ENCODE measurements at regions not wholly inside any gene's neighbourhood (a gene's known extent, or its start where the extent isn't known, plus 50 kb on each side); places are given as distances from the start of the nearest gene placed in this dataset.

DNA sequence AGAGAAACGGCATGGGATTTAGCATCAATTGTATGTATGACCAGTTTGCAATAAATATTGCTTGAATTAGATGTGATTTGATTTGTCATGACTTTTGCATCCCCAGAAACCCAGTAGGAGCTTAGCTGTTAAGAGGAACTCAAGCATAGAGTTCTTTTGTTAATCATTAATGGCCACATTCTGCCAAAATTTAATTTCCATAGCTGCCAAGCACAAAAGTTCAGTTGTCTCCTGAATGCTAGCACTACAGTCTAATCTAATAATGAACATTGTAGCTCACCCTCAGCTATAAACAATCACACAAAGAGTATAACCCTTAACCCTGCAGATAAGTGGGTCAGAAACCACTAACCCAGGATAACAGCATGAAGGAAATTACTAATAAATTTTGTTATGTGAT lies 169.8 kb upstream of the GRAMD2B start:
- ChIA-PET RAD21 (ENCODE audit: unreplicated experiment) (no interaction called here), CTCF (no interaction called here), SMC1A (ENCODE audit: uncharacterized antibody, unreplicated experiment) (no interaction called here), POLR2A (interaction anchor here (0.6 kb wide), 1 partner anchor 370 kb away, joined by 5 read pairs; no protein-coding TSS in a partner anchor)
- FAIRE-seq (no peak), DNase-seq (ENCODE audit: low read depth, low spot score) (no peak), ATAC-seq (no peak)
- Histone ChIP-seq H2AFZ (ENCODE audit: control insufficient read depth, low read depth, low read length) (no peak overlapping the region), H3K4me3 (no peak overlapping the region), H3K9me3 (replicated peaks; ENCODE audit: control insufficient read depth, insufficient read depth, low read length) (no peaks in the 10 kb centered on the region; the same call in 2 of the 3 replicates), H4K20me1 (ENCODE audit: control insufficient read depth, insufficient read depth) (no peaks in the 10 kb centered on the region), H3K36me3 (ENCODE audit: control insufficient read depth in 2 of 2, insufficient read depth in 2 of 2, low read length in 1 of 2) (no peaks in the 10 kb centered on the region), H3K9ac (ENCODE audit: control insufficient read depth, insufficient read depth, low read length) (no peak overlapping the region), H3K4me1 (ENCODE audit: control insufficient read depth, insufficient read depth, low read length) (no peaks in the 10 kb centered on the region), H3K79me2 (ENCODE audit: control insufficient read depth, insufficient read depth, low read length) (no peaks in the 10 kb centered on the region), H3K4me2 (ENCODE audit: control insufficient read depth, insufficient read depth) (no peak overlapping the region), H3K27ac (ENCODE audit: control insufficient read depth, insufficient read depth) (no peak overlapping the region), H3K27me3 (replicated peaks in 1 of 2; ENCODE audit: control insufficient read depth in 2 of 2, insufficient read depth in 2 of 2, low read length in 1 of 2) (no peaks in the 10 kb centered on the region)
- no peak for TF ChIP-seq CREM (IDR thresholded peaks at IDR 0.05; ENCODE audit: low read depth)
- no peak for TF ChIP-seq RELA (IDR thresholded peaks at IDR 0.05; ENCODE audit: borderline replicate concordance, partially characterized antibody)
- no peak for TF ChIP-seq CREB1 (IDR thresholded peaks at IDR 0.05; ENCODE audit: low read depth)
- TF ChIP-seq, protein P1, sequence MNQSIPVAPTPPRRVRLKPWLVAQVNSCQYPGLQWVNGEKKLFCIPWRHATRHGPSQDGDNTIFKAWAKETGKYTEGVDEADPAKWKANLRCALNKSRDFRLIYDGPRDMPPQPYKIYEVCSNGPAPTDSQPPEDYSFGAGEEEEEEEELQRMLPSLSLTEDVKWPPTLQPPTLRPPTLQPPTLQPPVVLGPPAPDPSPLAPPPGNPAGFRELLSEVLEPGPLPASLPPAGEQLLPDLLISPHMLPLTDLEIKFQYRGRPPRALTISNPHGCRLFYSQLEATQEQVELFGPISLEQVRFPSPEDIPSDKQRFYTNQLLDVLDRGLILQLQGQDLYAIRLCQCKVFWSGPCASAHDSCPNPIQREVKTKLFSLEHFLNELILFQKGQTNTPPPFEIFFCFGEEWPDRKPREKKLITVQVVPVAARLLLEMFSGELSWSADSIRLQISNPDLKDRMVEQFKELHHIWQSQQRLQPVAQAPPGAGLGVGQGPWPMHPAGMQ (IDR thresholded peaks at IDR 0.05; ENCODE audit: borderline replicate concordance) = no peak
- TF ChIP-seq BMI1 (IDR thresholded peaks at IDR 0.05; ENCODE audit: borderline replicate concordance) = no peak
- TF ChIP-seq KDM1A (IDR thresholded peaks at IDR 0.05; ENCODE audit: borderline replicate concordance) = no peak
- TF ChIP-seq NBN (IDR thresholded peaks at IDR 0.05) = no peak
- TF ChIP-seq, protein P2, sequence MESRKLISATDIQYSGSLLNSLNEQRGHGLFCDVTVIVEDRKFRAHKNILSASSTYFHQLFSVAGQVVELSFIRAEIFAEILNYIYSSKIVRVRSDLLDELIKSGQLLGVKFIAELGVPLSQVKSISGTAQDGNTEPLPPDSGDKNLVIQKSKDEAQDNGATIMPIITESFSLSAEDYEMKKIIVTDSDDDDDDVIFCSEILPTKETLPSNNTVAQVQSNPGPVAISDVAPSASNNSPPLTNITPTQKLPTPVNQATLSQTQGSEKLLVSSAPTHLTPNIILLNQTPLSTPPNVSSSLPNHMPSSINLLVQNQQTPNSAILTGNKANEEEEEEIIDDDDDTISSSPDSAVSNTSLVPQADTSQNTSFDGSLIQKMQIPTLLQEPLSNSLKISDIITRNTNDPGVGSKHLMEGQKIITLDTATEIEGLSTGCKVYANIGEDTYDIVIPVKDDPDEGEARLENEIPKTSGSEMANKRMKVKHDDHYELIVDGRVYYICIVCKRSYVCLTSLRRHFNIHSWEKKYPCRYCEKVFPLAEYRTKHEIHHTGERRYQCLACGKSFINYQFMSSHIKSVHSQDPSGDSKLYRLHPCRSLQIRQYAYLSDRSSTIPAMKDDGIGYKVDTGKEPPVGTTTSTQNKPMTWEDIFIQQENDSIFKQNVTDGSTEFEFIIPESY (IDR thresholded peaks at IDR 0.05) = no peak
- no peak for TF ChIP-seq MYC (IDR thresholded peaks at IDR 0.05; ENCODE audit: insufficient read depth, insufficient read length, insufficient replicate concordance, low read length, severe bottlenecking)
- TF ChIP-seq, protein P3, sequence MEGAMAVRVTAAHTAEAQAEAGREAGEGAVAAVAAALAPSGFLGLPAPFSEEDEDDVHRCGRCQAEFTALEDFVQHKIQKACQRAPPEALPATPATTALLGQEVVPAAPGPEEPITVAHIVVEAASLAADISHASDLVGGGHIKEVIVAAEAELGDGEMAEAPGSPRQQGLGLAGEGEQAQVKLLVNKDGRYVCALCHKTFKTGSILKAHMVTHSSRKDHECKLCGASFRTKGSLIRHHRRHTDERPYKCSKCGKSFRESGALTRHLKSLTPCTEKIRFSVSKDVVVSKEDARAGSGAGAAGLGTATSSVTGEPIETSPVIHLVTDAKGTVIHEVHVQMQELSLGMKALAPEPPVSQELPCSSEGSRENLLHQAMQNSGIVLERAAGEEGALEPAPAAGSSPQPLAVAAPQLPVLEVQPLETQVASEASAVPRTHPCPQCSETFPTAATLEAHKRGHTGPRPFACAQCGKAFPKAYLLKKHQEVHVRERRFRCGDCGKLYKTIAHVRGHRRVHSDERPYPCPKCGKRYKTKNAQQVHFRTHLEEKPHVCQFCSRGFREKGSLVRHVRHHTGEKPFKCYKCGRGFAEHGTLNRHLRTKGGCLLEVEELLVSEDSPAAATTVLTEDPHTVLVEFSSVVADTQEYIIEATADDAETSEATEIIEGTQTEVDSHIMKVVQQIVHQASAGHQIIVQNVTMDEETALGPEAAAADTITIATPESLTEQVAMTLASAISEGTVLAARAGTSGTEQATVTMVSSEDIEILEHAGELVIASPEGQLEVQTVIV (IDR thresholded peaks at IDR 0.05; ENCODE audit: borderline replicate concordance, partially characterized antibody) = no peak
- TF ChIP-seq ESRRA (IDR thresholded peaks at IDR 0.05; ENCODE audit: low read length) = no peak
- no peak for TF ChIP-seq RB1 (IDR thresholded peaks at IDR 0.05; ENCODE audit: borderline replicate concordance)
- TF ChIP-seq NFXL1 (IDR thresholded peaks at IDR 0.05; ENCODE audit: borderline replicate concordance) = no peak
- no peak for TF ChIP-seq MYB (IDR thresholded peaks at IDR 0.05; ENCODE audit: borderline replicate concordance, low read depth, low read length)
- no peak for TF ChIP-seq MTA3 (IDR thresholded peaks at IDR 0.05; ENCODE audit: borderline replicate concordance, low read length)
- no peak for TF ChIP-seq BHLHE40 (IDR thresholded peaks at IDR 0.05; ENCODE audit: borderline replicate concordance in 1 of 2, low read depth in 2 of 2, low read length in 1 of 2)
- TF ChIP-seq, protein P4, sequence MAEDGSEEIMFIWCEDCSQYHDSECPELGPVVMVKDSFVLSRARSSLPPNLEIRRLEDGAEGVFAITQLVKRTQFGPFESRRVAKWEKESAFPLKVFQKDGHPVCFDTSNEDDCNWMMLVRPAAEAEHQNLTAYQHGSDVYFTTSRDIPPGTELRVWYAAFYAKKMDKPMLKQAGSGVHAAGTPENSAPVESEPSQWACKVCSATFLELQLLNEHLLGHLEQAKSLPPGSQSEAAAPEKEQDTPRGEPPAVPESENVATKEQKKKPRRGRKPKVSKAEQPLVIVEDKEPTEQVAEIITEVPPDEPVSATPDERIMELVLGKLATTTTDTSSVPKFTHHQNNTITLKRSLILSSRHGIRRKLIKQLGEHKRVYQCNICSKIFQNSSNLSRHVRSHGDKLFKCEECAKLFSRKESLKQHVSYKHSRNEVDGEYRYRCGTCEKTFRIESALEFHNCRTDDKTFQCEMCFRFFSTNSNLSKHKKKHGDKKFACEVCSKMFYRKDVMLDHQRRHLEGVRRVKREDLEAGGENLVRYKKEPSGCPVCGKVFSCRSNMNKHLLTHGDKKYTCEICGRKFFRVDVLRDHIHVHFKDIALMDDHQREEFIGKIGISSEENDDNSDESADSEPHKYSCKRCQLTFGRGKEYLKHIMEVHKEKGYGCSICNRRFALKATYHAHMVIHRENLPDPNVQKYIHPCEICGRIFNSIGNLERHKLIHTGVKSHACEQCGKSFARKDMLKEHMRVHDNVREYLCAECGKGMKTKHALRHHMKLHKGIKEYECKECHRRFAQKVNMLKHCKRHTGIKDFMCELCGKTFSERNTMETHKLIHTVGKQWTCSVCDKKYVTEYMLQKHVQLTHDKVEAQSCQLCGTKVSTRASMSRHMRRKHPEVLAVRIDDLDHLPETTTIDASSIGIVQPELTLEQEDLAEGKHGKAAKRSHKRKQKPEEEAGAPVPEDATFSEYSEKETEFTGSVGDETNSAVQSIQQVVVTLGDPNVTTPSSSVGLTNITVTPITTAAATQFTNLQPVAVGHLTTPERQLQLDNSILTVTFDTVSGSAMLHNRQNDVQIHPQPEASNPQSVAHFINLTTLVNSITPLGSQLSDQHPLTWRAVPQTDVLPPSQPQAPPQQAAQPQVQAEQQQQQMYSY (CRISPR knock-in tag; IDR thresholded peaks at IDR 0.05) = no peak
- in situ Hi-C loops (cut with MboI) = no loop called here
- WGBS (ENCODE audit: insufficient coverage, insufficient replicate concordance, low lambda C conversion rate, missing lambda C conversion rate) = 0% methylated on average over 1 of the region's 1 CpG
- BruUV-seq (replicated peaks) = no TSS peak
- intact Hi-C loops (cut with micrococcal nuclease; ENCODE audit: unreplicated experiment) = no loop called here

Measured in GM12878 (cell line).